Right ventricle myocardium superior (tissue), 1 donor: ENCODE measurements at regions not wholly inside any gene's neighbourhood (a gene's known extent, or its start where the extent isn't known, plus 50 kb on each side); places are given as distances from the start of the nearest gene placed in this dataset.
"Not testable (repeated sequence)": the region's sequence is repeated elsewhere in the genome, so short reads cannot be mapped to it uniquely, and the experiment has no call there.

Experiments used
- ATAC-seq: fragments of 200-7000 bp; cut with Tn5 transposase; one replicate; pipeline ENCODE4 v1.9.1; 2020; ENCODE audit warnings: mild to moderate bottlenecking; ENCODE audit not compliant: poor library complexity
- DNase-seq: peaks from one replicate; pipeline ENCODE4 v3.0.0-alpha.2; 2020
- intact Hi-C: fragments of 100-400 bp; cut with DNase I; formaldehyde crosslinking; loops from one replicate; pipeline ENCODE4 v1.11.2; 2022
- donor health status: DM: no; HTN: yes; CAD: no; lungs with severe emphysema.

GRCh38 chr6:21859193-21859735 is 265.7 kb downstream of the SOX4 start:
- ATAC-seq (no peak), DNase-seq (no peak)
- intact Hi-C loops = no loop called here

- intact Hi-C loops = no loop called here
- ATAC-seq (no peak), DNase-seq (no peak)
Measured at GRCh38 chr6:21861942-21862341, 268.4 kb downstream of the SOX4 start.

GRCh38 chr6:21864206-21864605 is 270.7 kb downstream of the SOX4 start:
- ATAC-seq (no peak), DNase-seq (no peak)
- intact Hi-C loops = no loop called here

DNA sequence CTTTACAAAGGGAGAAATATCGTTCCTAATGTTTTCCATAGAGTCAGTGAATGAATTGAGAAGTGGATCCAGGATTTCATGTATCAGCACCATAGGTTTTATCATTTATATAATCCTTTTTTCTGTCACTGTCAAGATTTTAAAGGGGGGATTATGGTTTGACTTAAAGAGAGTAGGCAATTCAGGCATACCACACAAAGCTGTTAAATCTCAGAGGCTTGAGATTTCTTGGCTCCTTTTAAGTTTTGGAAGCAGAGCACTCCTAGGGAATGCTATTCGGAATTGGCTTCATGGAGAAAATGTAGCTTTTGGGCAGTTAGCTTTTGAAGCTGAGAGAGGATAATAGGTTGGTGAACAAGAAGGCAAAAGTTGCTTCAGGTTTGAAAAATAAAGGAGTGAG is 274.7 kb downstream of the SOX4 start:
- ATAC-seq (no peak), DNase-seq (no peak)
- intact Hi-C loops = no loop called here

- ATAC-seq (no peak), DNase-seq (no peak)
- intact Hi-C loops = no loop called here
Measured at GRCh38 chr6:21869085-21869771, 275.7 kb downstream of the SOX4 start.

GRCh38 chr6:21870076-21870730 is 276.7 kb downstream of the SOX4 start:
- intact Hi-C loops = no loop called here
- ATAC-seq = peak; percentile 20
- no peak for DNase-seq

GRCh38 chr6:21871831-21872230 is 278.3 kb downstream of the SOX4 start:
- no peak for ATAC-seq
- intact Hi-C loops = no loop called here
- DNase-seq = no peak

DNA sequence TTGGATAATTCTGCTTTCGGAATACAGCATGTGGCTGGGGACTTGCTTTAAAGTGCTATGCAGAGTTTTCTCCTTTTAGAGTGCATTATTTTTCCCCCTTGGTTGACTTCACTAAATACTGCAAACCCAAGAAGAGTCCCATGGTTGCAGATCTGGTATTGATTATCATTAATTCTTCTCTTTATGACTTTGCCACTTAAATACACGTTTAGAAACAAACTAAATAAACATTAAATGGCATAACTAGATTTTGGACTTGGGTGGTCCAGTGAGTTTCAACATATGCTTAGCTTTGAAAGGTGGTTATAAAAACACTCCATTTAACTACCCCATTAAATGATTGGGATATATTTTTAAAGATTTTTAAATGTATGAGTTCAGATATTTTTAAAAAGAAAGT is 279.2 kb downstream of the SOX4 start:
- DNase-seq = no peak
- ATAC-seq = no peak
- intact Hi-C loops = no loop called here

- peak; percentile 81 for ATAC-seq
- no peak for DNase-seq
- intact Hi-C loops = no loop called here
Measured at GRCh38 chr6:21873562-21873961, 280.0 kb downstream of the SOX4 start.

GRCh38 chr6:21874372-21874771 is 280.8 kb downstream of the SOX4 start:
- no peak for DNase-seq
- ATAC-seq = no peak
- intact Hi-C loops = no loop called here

DNA sequence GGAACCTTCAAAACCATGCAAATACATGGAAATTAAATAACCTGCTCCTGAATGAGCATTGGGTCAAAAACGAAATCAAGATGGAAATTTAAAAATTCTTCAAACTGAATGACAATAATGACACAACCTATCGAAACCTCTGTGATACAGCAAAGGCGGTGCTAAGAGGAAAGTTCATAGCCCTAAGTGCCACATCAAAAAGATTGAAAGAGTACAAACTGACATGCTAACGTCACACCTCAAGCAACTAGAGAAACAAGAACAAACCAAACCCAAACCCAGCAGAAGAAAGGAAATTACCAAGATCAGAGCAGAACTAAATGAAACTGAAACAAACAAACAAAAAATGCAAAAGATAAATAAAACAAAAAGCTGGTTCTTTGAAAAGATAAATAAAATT is 283.5 kb downstream of the SOX4 start:
- intact Hi-C loops, ATAC-seq, DNase-seq: not testable (repeated sequence)

- intact Hi-C loops, DNase-seq, ATAC-seq: not testable (repeated sequence)
Measured at GRCh38 chr6:21880249-21880648, 286.7 kb downstream of the SOX4 start.

DNA sequence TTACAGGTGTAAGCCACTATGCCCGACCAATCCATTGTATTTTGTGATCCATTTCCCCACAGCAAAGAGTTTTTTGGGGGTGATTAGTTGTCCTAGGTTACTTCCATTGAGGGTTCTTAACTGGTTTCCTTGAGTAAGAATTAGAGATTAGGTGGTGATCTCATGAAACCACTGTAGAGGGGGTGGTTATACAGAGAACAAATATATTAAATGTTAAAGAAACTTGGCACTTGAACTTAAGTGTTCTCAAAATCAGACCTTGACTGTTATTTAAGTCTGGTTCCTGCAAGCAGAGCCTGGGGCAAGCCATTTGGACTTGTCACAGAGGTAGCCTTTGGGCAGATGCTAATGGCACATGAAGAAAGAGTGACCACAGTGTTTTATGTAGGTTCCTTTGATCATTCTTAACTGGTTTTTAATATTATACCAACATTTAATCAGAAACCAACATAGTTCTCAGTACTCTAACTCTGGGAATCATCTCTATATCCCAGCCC is 288.5 kb downstream of the SOX4 start:
- intact Hi-C loops = no loop called here
- ATAC-seq (no peak), DNase-seq (no peak)

DNA sequence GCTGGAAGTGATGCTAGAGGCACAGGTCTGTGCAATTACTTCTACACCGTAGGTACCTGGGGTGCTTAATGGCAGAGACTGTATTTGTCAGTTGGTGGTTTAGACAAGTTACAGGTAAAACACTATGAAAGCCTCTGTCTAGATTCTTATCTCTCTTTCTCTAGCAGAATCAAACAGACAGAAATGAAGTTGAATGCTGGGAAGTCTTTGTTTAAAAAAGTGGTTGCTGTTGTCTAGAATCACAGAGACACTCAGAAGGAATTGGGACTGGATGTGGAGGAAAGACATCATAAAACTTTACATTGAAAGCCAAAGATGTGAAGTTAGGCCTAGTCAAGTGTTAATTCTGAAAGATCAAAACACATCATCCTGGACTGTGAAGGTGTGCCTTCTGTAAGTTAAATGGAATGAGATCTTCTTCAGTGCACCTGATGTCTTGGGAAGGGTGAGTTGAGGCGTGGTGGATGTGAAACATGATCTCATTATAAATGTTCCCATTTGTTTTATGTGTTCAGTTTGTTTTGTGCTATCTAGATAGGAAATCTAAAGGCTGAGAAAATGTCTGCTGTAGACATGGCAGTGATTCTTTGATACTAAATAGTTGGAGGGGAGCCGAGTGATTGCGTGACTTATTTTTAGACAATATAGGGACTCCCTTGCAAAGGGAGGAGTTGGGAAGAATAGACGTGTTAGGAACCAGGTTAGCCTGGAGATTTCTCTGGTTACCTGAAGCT is 290.2 kb downstream of the SOX4 start:
- DNase-seq (no peak), ATAC-seq (no peak)
- intact Hi-C loops = no loop called here

- ATAC-seq (no peak), DNase-seq (no peak)
- intact Hi-C loops = no loop called here
Measured at GRCh38 chr6:21885111-21885510, 291.6 kb downstream of the SOX4 start.

DNA sequence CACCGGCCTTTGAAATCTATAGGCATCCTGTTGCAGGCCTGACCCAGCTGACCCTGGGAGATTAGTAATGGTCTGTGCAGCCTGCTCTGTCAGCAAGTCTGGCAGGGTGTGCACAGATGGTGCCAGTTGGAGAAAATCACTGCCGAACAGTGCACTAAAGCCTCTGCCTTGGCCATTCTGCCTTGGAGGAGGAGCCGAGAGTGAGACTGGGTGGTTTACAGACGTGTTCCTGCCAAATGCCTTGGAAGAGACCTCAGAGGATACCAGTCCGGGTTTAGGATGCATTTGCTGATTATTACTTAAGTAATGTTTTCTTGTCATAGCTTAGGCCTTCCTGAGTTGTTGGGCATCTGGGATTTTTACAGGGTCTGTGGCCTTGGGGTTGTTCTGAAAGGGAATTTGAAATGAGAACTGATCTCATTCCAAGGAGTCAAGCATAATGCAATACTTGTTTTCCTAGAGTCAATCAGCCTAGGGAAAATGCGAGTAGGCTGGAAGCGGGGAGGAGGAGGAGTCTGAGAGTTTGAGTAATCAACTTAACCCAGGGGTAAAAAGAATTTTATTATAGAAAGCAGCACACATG is 292.1 kb downstream of the SOX4 start:
- intact Hi-C loops = no loop called here

GRCh38 chr6:21886542-21887151 is 293.1 kb downstream of the SOX4 start:
- DNase-seq (no peak), ATAC-seq (no peak)
- intact Hi-C loops = no loop called here

More for the DNA sequence above, 292.1 kb downstream of the SOX4 start:
- ATAC-seq = peak; percentile 85
- peak; percentile 67 for DNase-seq

- ATAC-seq (peak; percentile 61), DNase-seq (peak; percentile 55)
- intact Hi-C loops = no loop called here
Measured at GRCh38 chr6:21887231-21888185, 294.0 kb downstream of the SOX4 start.
